GM12864 (cell line): ENCODE measurements at regions not wholly inside any gene's neighbourhood (a gene's known extent, or its start where the extent isn't known, plus 50 kb on each side); places are given as distances from the start of the nearest gene placed in this dataset.

ENCODE experiments used
- DNase-seq: peaks from one replicate; pipeline ENCODE4 v3.0.0-alpha.2; 2011; ENCODE audit warnings: low read depth
- H3K4me3 ChIP-seq: 2 replicates; pipeline ENCODE4 v1.5.1; 2011; ENCODE audit warnings: mild to moderate bottlenecking, low read depth, low read length, control low read depth
- CTCF ChIP-seq: IDR thresholded peaks from 2 replicates; pipeline ENCODE4 v1.5.1; 2011; ENCODE audit warnings: low read depth, mild to moderate bottlenecking, moderate library complexity, low read length, control low read depth, inconsistent platforms; ENCODE audit errors: missing control alignments

GRCh38 chr9:107710546-107710945 is 221.0 kb upstream of the KLF4 start:
- H3K4me3 ChIP-seq: no peak overlapping the region
- no peak for TF ChIP-seq CTCF
- no peak for DNase-seq

GRCh38 chr9:107708791-107709190 is 219.2 kb upstream of the KLF4 start:
- TF ChIP-seq CTCF: no peak
- no peak overlapping the region for H3K4me3 ChIP-seq
- no peak for DNase-seq

DNA sequence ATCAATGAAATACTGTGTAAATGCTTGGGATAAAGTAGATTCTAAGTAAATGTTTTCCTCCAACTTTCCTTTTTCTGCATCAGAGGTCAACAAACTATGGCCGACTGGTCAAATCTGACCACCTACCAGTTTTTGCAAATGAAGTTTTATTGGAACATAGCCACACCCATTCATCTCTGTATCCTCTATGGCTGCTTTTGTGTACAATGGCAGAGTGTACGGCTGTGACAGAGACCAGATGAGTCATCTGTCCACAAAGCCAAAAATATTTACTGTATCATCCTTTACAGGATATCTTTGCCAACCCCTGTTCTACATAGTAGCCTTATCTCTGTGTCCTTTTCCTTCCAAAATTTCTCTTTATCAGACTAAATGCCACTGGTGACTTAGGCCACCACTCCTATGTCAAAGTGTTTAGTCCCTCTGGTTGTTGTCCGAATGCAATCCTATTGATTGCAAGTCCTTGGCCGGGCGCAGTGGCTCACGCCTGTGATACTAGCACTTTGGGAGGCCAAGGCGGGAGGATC is 218.4 kb upstream of the KLF4 start:
- no peak for DNase-seq
- TF ChIP-seq CTCF: no peak
- H3K4me3 ChIP-seq: no peak overlapping the region

GRCh38 chr9:107707428-107707837 is 217.9 kb upstream of the KLF4 start:
- TF ChIP-seq CTCF: no peak
- DNase-seq: no peak
- no peak overlapping the region for H3K4me3 ChIP-seq

DNA sequence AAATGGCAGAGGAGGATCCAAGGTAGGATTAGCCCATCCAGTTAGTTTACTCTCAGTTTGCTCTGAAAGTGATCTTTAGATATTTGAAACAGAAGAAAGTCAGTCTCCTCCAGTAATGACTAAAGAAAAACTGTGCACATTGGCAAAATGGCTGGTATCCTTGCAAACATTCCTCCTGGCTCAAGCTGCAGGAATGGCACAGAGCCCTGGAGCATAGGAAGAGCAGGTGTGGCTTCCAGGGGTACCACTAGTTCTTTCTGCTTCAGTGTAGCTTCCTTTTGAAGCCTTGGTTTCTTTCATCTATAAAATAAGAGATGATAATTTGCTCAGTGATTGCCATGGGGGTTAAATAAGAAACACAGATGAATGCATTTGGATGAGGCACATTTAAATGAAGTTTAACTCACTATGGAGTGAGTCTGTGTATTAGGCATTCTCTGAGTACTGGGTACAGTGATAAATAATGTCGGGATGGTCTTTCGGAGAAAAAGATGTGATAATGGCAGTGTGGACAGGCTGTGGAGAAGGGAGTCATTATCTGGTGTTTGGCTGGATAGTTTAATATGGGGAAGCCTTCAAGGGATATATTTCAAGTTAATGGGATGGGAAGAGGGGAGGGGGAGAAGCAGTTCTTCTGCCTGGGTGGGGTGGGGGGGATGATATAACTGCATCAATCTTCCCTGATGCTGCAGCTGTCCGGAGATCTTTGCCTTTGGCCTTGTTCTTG is 217.3 kb upstream of the KLF4 start:
- H3K4me3 ChIP-seq: no peak overlapping the region
- no peak for TF ChIP-seq CTCF
- no peak for DNase-seq

- no peak overlapping the region for H3K4me3 ChIP-seq
- no peak for TF ChIP-seq CTCF
- DNase-seq: no peak
These were observed 216.0 kb upstream of the KLF4 start for GRCh38 chr9:107705521-107705920.

- no peak for TF ChIP-seq CTCF
- H3K4me3 ChIP-seq: no peak overlapping the region
- no peak for DNase-seq
These were observed 215.2 kb upstream of the KLF4 start for GRCh38 chr9:107704774-107705173.
